ENCODE measurements at regions not wholly inside any gene's neighbourhood (a gene's known extent, or its start where the extent isn't known, plus 50 kb on each side); places are given as distances from the start of the nearest gene placed in this dataset.

DNA sequence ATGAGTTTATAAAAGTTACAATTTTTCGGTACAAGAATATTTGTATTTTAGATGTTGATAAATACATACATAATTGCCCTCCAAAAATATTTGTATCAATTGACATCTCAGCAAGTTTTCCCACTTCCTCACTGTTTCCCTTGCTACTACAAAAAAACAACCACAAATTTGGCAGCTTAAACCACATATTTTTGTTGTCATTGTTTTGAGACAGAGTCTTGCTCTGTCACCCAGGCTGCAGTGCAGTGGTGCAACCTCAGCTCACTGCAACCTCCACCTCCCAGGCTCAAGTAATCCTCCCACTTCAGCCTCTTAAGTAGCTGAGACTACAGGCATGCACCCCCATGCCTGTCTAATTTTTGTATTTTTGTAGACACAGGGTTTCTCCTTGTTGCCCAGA is 162.8 kb upstream of the RARB start:
- no peak overlapping the region for H3K27ac ChIP-seq (ENCODE audit: control insufficient read depth, insufficient read depth)
- intact Hi-C loops (cut with micrococcal nuclease; ENCODE audit: unreplicated experiment) (no loop called here), in situ Hi-C loops (cut with MboI) (no loop called here)
- no peaks in the 10 kb centered on the region for H3K9me3 ChIP-seq (replicated peaks; ENCODE audit: control insufficient read depth, insufficient read depth, low read length)
- ChIA-PET POLR2A (no interaction called here), RAD21 (ENCODE audit: unreplicated experiment) (no interaction called here), SMC1A (ENCODE audit: uncharacterized antibody, unreplicated experiment) (no interaction called here), CTCF (interaction anchor here (1.4 kb wide), 1 partner anchor 11 kb away, joined by 3 read pairs; no protein-coding TSS in a partner anchor)
- ATAC-seq = no peak
- FAIRE-seq = no peak
- no peaks in the 10 kb centered on the region for H3K4me1 ChIP-seq (ENCODE audit: control insufficient read depth, insufficient read depth, low read length)
- H3K79me2 ChIP-seq (ENCODE audit: control insufficient read depth, insufficient read depth, low read length) = no peaks in the 10 kb centered on the region
- DNase-seq (ENCODE audit: low read depth, low spot score) = no peak
- no peak overlapping the region for H3K4me2 ChIP-seq (ENCODE audit: control insufficient read depth, insufficient read depth)
- BruUV-seq (replicated peaks) = no TSS peak
- no peak overlapping the region for H3K4me3 ChIP-seq
- H3K9ac ChIP-seq (ENCODE audit: control insufficient read depth, insufficient read depth, low read length) = no peak overlapping the region
- TF ChIP-seq, protein P1, sequence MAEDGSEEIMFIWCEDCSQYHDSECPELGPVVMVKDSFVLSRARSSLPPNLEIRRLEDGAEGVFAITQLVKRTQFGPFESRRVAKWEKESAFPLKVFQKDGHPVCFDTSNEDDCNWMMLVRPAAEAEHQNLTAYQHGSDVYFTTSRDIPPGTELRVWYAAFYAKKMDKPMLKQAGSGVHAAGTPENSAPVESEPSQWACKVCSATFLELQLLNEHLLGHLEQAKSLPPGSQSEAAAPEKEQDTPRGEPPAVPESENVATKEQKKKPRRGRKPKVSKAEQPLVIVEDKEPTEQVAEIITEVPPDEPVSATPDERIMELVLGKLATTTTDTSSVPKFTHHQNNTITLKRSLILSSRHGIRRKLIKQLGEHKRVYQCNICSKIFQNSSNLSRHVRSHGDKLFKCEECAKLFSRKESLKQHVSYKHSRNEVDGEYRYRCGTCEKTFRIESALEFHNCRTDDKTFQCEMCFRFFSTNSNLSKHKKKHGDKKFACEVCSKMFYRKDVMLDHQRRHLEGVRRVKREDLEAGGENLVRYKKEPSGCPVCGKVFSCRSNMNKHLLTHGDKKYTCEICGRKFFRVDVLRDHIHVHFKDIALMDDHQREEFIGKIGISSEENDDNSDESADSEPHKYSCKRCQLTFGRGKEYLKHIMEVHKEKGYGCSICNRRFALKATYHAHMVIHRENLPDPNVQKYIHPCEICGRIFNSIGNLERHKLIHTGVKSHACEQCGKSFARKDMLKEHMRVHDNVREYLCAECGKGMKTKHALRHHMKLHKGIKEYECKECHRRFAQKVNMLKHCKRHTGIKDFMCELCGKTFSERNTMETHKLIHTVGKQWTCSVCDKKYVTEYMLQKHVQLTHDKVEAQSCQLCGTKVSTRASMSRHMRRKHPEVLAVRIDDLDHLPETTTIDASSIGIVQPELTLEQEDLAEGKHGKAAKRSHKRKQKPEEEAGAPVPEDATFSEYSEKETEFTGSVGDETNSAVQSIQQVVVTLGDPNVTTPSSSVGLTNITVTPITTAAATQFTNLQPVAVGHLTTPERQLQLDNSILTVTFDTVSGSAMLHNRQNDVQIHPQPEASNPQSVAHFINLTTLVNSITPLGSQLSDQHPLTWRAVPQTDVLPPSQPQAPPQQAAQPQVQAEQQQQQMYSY (CRISPR knock-in tag; IDR thresholded peaks at IDR 0.05) = no peak
- TF ChIP-seq BMI1 (IDR thresholded peaks at IDR 0.05; ENCODE audit: borderline replicate concordance) (no peak), CBFB (IDR thresholded peaks at IDR 0.05; ENCODE audit: low read depth) (no peak), POLR2AphosphoS5 (IDR thresholded peaks at IDR 0.05; ENCODE audit: low read length) (no peak), RELA (IDR thresholded peaks at IDR 0.05; ENCODE audit: borderline replicate concordance, partially characterized antibody) (no peak), SMC3 (IDR thresholded peaks at IDR 0.05; ENCODE audit: borderline replicate concordance, low read length) (no peak), CHD4 (IDR thresholded peaks at IDR 0.05) (no peak), BRCA1 (IDR thresholded peaks at IDR 0.05; ENCODE audit: low read depth, low read length) (no peak)
- TF ChIP-seq, protein P2, sequence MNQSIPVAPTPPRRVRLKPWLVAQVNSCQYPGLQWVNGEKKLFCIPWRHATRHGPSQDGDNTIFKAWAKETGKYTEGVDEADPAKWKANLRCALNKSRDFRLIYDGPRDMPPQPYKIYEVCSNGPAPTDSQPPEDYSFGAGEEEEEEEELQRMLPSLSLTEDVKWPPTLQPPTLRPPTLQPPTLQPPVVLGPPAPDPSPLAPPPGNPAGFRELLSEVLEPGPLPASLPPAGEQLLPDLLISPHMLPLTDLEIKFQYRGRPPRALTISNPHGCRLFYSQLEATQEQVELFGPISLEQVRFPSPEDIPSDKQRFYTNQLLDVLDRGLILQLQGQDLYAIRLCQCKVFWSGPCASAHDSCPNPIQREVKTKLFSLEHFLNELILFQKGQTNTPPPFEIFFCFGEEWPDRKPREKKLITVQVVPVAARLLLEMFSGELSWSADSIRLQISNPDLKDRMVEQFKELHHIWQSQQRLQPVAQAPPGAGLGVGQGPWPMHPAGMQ (IDR thresholded peaks at IDR 0.05; ENCODE audit: borderline replicate concordance) = no peak
- TF ChIP-seq, protein P3, sequence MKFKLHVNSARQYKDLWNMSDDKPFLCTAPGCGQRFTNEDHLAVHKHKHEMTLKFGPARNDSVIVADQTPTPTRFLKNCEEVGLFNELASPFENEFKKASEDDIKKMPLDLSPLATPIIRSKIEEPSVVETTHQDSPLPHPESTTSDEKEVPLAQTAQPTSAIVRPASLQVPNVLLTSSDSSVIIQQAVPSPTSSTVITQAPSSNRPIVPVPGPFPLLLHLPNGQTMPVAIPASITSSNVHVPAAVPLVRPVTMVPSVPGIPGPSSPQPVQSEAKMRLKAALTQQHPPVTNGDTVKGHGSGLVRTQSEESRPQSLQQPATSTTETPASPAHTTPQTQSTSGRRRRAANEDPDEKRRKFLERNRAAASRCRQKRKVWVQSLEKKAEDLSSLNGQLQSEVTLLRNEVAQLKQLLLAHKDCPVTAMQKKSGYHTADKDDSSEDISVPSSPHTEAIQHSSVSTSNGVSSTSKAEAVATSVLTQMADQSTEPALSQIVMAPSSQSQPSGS (IDR thresholded peaks at IDR 0.05; ENCODE audit: low read length) = no peak
- TF ChIP-seq, protein P4, sequence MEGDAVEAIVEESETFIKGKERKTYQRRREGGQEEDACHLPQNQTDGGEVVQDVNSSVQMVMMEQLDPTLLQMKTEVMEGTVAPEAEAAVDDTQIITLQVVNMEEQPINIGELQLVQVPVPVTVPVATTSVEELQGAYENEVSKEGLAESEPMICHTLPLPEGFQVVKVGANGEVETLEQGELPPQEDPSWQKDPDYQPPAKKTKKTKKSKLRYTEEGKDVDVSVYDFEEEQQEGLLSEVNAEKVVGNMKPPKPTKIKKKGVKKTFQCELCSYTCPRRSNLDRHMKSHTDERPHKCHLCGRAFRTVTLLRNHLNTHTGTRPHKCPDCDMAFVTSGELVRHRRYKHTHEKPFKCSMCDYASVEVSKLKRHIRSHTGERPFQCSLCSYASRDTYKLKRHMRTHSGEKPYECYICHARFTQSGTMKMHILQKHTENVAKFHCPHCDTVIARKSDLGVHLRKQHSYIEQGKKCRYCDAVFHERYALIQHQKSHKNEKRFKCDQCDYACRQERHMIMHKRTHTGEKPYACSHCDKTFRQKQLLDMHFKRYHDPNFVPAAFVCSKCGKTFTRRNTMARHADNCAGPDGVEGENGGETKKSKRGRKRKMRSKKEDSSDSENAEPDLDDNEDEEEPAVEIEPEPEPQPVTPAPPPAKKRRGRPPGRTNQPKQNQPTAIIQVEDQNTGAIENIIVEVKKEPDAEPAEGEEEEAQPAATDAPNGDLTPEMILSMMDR (IDR thresholded peaks at IDR 0.05 in 2 of 3, conservative IDR thresholded peaks at IDR 0.05 in 1 of 3; ENCODE audit: control insufficient read depth in 2 of 3, extremely low read depth in 1 of 3, insufficient read depth in 1 of 3, low read depth in 3 of 3, low read length in 3 of 3) = no peak
- no peaks in the 10 kb centered on the region for H4K20me1 ChIP-seq (ENCODE audit: control insufficient read depth, insufficient read depth)
- 0% methylated on average over 1 of the region's 1 CpG for WGBS (ENCODE audit: insufficient coverage, insufficient replicate concordance, low lambda C conversion rate, missing lambda C conversion rate)
- H3K27me3 ChIP-seq (replicated peaks in 1 of 2; ENCODE audit: control insufficient read depth in 2 of 2, insufficient read depth in 2 of 2, low read length in 1 of 2) = no peaks in the 10 kb centered on the region
- H2AFZ ChIP-seq (ENCODE audit: control insufficient read depth, low read depth, low read length) = no peak overlapping the region
- no peaks in the 10 kb centered on the region for H3K36me3 ChIP-seq (ENCODE audit: control insufficient read depth in 2 of 2, insufficient read depth in 2 of 2, low read length in 1 of 2)

Measured in GM12878 (cell line).